Cardiac fibroblast (primary cell): ENCODE measurements at regions not wholly inside any gene's neighbourhood (a gene's known extent, or its start where the extent isn't known, plus 50 kb on each side); places are given as distances from the start of the nearest gene placed in this dataset.

Experiments used
- DNase-seq, 2 donors: peaks; one replicate each; pipeline versions ENCODE4 v3.0.0 to v3.0.0-alpha.2; 2010; ENCODE audit warnings: low read depth in 2 of 2
- H3K4me3 ChIP-seq, 2 donors: replicated peaks in 1 of 2; 1 replicate in 1 of 2; 2 replicates in 1 of 2; pipeline ENCODE4 v1.5.1; 2011; ENCODE audit warnings: low read depth in 2 of 2, low read length in 2 of 2, mild to moderate bottlenecking in 2 of 2, moderate library complexity in 1 of 2
- TF ChIP-seq, protein P1 (sequence below): IDR thresholded peaks from one replicate; pipeline ENCODE4 v1.5.1; 2011; ENCODE audit warnings: low read depth, mild to moderate bottlenecking, low read length, inconsistent platforms

DNA sequence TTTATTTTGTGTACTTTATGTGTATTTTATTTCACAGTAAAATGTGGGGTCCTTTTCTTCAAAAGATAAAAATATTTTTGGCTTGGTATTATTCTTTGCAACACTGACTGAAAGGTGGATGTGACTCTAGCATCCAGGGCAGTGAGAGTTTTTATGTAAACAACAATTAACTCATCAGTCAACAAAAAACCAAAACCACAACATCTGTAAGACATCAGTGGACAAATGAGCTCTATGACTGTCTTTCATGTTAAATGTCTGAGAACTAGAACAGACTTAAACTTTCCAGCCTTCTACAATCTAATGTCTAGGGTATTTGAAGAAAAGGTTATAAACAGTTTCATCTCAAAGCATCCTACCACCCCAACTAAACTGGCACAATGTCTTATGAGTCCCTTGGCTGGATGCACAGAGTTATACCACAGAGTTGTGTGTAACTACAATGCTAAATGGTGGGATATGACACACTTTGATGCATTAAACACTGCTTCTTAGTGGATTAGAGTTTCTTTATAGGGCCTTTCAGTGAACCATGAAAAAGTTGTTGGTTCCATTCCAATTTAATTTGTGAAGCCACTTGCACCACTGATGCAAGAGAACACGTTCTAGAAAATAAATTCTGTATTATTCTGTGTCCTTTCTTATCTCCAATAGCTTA lies 544.2 kb upstream of the KLF12 start:
- TF ChIP-seq, protein P1, sequence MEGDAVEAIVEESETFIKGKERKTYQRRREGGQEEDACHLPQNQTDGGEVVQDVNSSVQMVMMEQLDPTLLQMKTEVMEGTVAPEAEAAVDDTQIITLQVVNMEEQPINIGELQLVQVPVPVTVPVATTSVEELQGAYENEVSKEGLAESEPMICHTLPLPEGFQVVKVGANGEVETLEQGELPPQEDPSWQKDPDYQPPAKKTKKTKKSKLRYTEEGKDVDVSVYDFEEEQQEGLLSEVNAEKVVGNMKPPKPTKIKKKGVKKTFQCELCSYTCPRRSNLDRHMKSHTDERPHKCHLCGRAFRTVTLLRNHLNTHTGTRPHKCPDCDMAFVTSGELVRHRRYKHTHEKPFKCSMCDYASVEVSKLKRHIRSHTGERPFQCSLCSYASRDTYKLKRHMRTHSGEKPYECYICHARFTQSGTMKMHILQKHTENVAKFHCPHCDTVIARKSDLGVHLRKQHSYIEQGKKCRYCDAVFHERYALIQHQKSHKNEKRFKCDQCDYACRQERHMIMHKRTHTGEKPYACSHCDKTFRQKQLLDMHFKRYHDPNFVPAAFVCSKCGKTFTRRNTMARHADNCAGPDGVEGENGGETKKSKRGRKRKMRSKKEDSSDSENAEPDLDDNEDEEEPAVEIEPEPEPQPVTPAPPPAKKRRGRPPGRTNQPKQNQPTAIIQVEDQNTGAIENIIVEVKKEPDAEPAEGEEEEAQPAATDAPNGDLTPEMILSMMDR: no peak
- peak in 1 of 2 donors; percentile 10 for DNase-seq
- H3K4me3 ChIP-seq: no peak overlapping the region

DNA sequence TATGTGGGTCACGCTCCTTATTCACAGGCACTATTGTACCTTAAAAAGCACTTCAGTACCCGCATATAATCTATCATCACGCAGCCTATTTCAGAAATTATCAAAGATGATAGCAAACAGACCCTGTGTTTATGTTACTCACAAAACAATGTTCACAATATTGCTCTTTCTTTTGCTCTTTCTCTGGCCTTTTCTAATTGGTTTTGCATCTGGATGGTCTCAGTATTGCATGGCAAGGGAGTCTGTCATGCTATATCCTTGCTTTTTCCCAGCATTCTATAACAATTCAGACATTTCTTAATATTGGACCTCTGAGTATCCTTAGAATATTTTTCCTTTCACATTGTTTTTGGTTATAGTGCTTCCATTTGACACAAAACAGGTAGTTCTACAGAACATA lies 541.8 kb upstream of the KLF12 start:
- TF ChIP-seq, protein P1: no peak
- no peak for DNase-seq
- no peak overlapping the region for H3K4me3 ChIP-seq

DNA sequence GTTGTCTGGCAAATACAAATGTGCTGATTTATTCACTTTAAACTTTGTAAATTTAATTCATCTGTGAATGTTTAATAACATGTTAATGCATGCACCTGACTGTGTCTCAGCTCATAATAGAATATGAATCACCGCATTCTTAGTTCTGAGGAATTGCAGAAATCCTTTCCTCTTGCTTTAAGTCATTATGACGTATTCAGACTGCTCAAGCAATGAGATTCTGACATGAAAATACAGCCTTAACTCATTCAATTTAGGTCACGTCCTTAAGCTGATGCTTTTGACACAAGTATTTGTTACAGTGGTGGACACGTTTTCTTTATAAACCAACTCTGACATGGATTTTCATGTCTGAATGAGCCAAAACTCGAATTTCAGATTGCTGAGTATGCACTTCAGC lies 541.0 kb upstream of the KLF12 start:
- no peak overlapping the region for H3K4me3 ChIP-seq
- TF ChIP-seq, protein P1: no peak
- peak in 1 of 2 donors; percentile 48 for DNase-seq

DNA sequence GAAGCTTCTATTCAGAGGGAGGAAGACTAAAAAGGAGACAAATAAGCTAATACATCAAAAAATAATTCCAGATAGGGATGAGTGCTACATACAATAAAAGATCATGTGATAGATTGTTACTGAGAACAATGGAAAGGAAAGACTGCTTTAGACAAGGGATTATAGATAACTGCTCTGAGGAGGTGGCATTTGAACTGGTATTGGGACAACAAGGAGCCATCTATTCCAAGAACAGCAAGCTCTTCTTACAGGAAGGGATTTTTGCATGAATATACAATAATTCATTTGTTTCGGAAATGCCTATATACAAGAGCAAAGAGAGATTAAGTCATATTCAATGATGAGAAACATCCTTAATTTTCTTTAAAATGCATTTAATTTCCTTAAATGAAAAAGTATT lies 540.5 kb upstream of the KLF12 start:
- no peak for DNase-seq
- no peak overlapping the region for H3K4me3 ChIP-seq
- TF ChIP-seq, protein P1: no peak

DNA sequence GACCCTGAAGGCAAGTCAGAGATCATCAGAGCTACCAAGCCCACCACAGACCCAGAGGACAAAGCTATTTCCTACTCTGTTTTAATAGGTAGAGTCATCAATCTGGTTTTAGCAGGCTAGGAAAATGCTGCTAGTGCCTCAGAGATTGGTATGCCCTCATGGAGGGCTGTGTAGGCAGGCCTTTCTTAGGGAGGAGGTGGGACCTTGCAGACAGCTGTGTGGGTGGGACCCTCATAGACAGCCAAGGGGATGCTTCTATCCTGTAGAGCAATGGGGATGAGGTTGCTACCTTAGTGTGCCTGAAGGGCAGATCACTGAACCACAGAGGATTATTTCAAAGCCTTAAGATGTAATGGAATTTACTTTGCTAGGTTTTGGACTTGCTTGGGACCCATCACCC lies 534.9 kb upstream of the KLF12 start:
- H3K4me3 ChIP-seq: no peak overlapping the region
- TF ChIP-seq, protein P1: no peak
- no peak for DNase-seq

DNA sequence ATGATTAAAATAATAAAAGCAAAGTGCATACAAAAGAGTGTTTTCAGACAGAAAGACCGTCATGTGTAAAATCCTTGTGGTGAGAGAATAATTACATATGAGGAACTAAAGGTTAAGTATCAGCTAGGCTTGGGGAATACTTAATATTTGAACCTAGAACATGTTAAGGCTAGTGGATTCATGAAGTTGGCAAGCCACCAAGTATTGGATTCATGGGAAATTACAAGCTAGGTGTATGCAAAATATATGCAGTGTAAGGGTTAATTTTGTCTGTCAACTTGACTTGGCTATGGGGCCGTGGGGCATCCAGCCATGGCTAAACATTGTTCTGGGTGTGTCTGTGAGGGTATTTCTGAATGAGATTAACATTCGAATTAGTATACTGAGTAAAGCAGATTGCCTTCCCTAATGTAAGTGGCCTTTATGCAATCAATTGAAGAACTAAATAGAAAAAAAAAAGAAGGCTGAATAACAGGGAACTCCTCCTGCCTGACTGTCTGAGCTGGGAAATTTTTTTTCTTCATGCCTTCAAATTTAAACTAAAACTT lies 533.5 kb upstream of the KLF12 start:
- no peak overlapping the region for H3K4me3 ChIP-seq
- TF ChIP-seq, protein P1: no peak
- DNase-seq: no peak

DNA sequence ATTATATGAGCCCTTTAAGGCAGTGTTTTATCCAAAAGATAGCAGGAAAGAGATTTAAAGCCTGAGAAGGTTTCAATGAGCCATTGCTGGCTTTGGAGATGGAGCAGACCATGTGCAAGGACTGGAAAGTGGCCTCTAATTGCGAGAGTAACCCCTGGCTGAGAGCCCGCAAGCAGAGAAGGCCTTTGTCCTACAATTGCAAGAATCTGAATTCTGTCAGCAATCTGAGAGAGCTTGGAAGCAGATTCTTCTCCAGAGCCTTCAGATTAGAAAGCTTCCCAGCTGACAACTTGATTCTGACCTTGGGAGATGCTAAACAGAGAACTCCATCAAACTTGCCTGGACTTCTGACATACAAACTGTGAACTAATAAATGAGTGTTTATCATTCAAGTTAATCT lies 528.7 kb upstream of the KLF12 start:
- H3K4me3 ChIP-seq: no peak overlapping the region
- peak in 1 of 2 donors; percentile 50 for DNase-seq
- TF ChIP-seq, protein P1: no peak
